GM13976 (cell line): ENCODE measurements at regions not wholly inside any gene's neighbourhood (a gene's known extent, or its start where the extent isn't known, plus 50 kb on each side); places are given as distances from the start of the nearest gene placed in this dataset.

Experiments used
- DNase-seq: peaks from one replicate; pipeline ENCODE4 v3.0.0; 2012; ENCODE audit warnings: low spot score
- in situ Hi-C: fragments of 300-500 bp; cut with MboI; formaldehyde crosslinking; loops from one replicate; pipeline ENCODE4 v1.12.0; 2022; ENCODE audit warnings: low sequenced_read_pairs, mixed read lengths, inconsistent platforms; ENCODE audit not compliant: unreplicated experiment
- TF ChIP-seq, protein P1 (sequence below): IDR thresholded peaks from 2 replicates; pipeline ENCODE4 v1.5.1; 2012; ENCODE audit warnings: borderline replicate concordance, mild to moderate bottlenecking; ENCODE audit not compliant: insufficient read depth; ENCODE audit errors: extremely low read depth, missing control alignments, control extremely low read depth

DNA sequence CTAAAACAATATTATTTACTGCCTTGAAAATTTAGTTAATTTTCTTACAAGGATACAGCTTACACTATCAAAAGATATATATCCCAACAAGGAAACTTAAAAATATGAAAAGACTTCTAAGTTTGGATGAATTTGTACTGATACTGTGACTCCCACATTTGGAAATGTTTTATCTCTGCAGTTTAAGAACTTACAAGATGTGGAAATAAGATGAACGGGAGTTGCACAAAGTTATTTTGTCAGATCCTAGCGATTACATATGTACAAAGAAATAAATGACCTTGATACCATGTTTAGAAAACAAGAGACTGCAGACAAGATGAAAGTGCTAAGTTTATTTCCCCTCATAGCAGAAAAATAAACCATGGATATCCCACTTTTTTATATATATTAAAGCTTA lies 103.7 kb upstream of the TMEM106B start:
- in situ Hi-C loops: no loop called here
- TF ChIP-seq, protein P1, sequence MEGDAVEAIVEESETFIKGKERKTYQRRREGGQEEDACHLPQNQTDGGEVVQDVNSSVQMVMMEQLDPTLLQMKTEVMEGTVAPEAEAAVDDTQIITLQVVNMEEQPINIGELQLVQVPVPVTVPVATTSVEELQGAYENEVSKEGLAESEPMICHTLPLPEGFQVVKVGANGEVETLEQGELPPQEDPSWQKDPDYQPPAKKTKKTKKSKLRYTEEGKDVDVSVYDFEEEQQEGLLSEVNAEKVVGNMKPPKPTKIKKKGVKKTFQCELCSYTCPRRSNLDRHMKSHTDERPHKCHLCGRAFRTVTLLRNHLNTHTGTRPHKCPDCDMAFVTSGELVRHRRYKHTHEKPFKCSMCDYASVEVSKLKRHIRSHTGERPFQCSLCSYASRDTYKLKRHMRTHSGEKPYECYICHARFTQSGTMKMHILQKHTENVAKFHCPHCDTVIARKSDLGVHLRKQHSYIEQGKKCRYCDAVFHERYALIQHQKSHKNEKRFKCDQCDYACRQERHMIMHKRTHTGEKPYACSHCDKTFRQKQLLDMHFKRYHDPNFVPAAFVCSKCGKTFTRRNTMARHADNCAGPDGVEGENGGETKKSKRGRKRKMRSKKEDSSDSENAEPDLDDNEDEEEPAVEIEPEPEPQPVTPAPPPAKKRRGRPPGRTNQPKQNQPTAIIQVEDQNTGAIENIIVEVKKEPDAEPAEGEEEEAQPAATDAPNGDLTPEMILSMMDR: no peak
- no peak for DNase-seq

DNA sequence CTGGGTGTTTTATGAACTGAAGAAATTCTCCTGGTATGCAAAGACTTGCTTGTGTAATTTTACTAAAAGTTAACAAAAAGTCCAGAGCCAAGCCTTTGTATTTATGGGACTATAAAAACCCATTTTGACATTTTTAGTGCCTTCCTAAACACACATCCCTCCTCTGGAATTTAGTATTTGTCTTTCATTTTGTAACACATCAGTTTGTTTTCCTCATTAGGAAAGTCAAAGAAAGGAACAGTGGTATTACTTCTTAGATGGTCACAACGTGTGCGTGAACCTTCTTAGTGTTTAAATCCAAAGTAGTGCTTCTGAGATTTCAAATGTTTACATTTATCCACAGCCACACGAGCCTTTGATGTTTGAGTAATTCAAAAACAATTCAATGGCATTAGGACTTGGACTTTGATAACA lies 103.2 kb upstream of the TMEM106B start:
- in situ Hi-C loops: no loop called here
- TF ChIP-seq, protein P1: no peak
- no peak for DNase-seq

DNA sequence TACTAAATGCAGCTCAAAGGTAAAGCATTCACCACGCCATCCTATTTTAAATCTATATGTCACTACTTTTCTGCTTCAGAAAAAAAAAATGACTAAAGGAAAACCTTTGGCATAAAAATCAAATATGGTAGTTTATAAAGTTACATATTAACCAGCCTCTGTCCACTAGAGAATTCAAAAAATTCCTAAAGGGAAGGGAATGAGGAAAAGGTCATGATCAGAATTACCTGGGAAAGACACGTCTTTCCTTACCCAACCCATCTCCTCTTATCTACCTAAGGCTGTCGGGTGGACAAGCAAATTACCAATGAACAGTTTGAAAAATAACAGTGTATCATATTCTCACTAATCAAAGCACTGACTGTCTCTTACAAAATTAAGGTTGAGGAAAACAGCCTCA lies 100.7 kb upstream of the TMEM106B start:
- in situ Hi-C loops: no loop called here
- TF ChIP-seq, protein P1: no peak
- DNase-seq: no peak

DNA sequence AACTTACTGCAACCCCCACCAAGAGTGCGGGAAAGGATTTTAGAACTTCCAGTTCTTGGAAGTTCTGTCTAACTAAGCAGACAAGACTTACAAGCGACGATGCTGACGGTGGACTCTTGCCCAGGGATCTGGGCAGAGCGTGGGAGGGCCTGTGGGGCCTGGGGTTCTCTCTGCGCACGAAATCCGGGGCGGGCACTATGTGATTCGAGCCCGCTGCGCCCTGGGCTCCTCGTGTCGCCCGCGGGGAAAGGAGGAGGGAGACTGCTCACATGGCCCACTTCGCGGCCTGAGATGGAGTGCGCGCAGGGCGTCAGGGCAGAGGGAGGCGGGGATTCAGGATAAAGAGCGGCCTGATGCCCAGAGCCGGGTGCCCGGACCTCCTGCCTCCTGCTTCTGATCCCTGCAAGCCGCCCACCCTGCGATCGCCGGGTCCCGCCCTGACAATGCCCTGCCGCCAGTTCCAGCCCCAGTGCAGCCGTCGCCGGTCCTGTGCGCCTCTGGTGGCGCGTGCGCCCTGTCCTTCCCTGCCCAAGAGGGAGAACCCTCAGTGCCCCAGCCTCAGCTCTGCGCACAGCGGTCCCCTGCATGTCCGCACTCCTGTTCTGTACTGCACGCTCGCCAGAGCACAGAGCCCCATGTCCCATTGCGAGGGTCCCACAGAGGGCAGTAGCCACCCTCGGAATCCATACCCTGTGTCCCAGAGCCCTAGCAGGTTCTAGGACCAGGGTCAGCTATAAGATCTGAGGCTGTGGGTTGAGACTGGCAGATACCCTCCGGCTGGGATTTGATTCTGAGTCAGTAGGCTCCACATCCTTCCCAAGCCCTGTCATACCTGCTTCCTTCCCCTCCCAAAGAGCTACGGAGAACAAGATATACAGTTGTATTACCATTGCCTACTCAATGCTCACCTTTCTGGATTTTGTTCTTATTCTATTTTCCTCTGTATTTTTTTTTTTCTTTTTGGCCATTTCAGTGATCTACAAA lies 99.4 kb upstream of the TMEM106B start:
- in situ Hi-C loops: no loop called here
- DNase-seq: peak; percentile 7
- TF ChIP-seq, protein P1: no peak

DNA sequence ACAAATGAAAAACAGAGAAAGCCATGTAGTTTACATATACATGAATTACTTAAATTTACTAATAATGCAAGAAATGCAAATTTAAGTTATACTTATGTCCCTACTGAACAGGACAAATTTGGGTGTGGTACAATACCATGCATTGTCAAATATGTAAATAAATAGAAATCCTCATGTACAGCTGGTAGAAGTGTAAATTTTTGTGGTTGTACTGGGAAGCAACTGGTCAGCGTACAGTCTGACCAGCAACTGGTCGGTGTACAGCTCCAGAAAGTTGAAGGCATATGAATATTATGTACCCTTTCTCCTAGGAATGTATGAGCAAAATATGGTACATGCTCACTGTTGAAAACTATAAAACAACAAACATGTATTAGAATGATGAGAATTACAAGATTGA lies 93.9 kb upstream of the TMEM106B start:
- TF ChIP-seq, protein P1: no peak
- no peak for DNase-seq
- in situ Hi-C loops: no loop called here

DNA sequence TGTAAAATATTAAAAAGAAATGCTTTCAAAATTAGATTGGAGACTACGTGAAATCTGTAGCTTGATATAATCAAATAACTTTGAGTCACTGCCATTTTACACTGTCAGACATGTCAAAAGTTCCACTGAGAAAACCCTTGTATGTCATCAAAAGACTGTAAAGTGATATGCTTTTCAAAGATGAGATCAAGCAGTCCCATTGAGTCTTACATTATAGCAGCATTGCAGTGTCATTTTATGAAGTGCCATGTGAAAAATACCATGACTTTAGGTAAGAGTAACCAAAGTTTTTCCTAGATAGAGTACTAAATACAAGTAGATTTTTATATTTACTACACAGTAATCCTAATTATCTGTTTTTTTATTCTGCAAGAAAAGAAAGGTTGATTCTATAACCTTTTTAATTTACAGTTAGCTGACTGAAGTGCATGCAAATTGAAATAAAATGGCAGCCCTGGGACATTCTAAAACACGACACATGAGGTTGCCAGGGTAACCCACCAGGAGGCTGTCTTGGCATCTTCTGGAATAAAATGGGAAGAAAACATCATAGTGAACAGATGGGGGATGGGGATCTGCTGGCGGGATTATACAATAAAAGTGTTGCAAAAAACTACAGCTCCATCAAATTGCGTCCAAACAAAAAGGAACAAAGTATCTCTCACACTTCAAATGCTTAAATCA lies 91.3 kb upstream of the TMEM106B start:
- in situ Hi-C loops: no loop called here
- TF ChIP-seq, protein P1: no peak
- no peak for DNase-seq
